Glutamatergic neuron (in vitro differentiated cells): ENCODE measurements at regions not wholly inside any gene's neighbourhood (a gene's known extent, or its start where the extent isn't known, plus 50 kb on each side); places are given as distances from the start of the nearest gene placed in this dataset.

Experiments used
- DNase-seq: peaks from one replicate; pipeline ENCODE4 v3.0.0; 2022
- H3K27ac Mint-ChIP-seq: one replicate; pipeline ENCODE4 v1.8.0; 2020; ENCODE audit warnings: mild to moderate bottlenecking, mixed read lengths, inconsistent platforms; ENCODE audit not compliant: unreplicated experiment
- H3K27me3 Mint-ChIP-seq: one replicate; pipeline ENCODE4 v1.8.0; 2020; ENCODE audit warnings: mild to moderate bottlenecking, moderate library complexity, mixed read lengths, inconsistent platforms; ENCODE audit not compliant: unreplicated experiment
- H3K36me3 Mint-ChIP-seq: one replicate; pipeline ENCODE4 v1.8.0; 2020; ENCODE audit warnings: mild to moderate bottlenecking, mixed read lengths, inconsistent platforms; ENCODE audit not compliant: unreplicated experiment
- H3K4me1 Mint-ChIP-seq: one replicate; pipeline ENCODE4 v1.8.0; 2020; ENCODE audit warnings: mild to moderate bottlenecking, low read depth, mixed read lengths, inconsistent platforms; ENCODE audit not compliant: unreplicated experiment
- H3K4me3 Mint-ChIP-seq: one replicate; pipeline ENCODE4 v1.8.0; 2020; ENCODE audit warnings: mild to moderate bottlenecking, mixed read lengths, inconsistent platforms; ENCODE audit not compliant: unreplicated experiment
- H3K9me3 Mint-ChIP-seq: one replicate; pipeline ENCODE4 v1.8.0; 2020; ENCODE audit warnings: mild to moderate bottlenecking, moderate library complexity, mixed read lengths, inconsistent platforms; ENCODE audit not compliant: unreplicated experiment
- CTCF ChIP-seq: fragments of 200-600 bp; sonication (generic); IDR thresholded peaks from one replicate; pipeline ENCODE4 v1.5.0; 2021; ENCODE audit not compliant: partially characterized antibody, unreplicated experiment

- Mint-ChIP-seq H3K36me3 (peaks cover 4% of the 10 kb centered on the region), H3K27ac (no peak overlapping the region), H3K9me3 (peaks cover 4% of the 10 kb centered on the region), H3K4me1 (peaks cover 10% of the 10 kb centered on the region), H3K27me3 (peaks cover 3% of the 10 kb centered on the region), H3K4me3 (no peak overlapping the region)
- no peak for DNase-seq
- no peak for TF ChIP-seq CTCF
These were observed 141.7 kb upstream of the GPC1 start for GRCh38 chr2:240293557-240294461.

GRCh38 chr2:240294514-240294913 is 140.9 kb upstream of the GPC1 start:
- Mint-ChIP-seq H3K4me3 (no peak overlapping the region), H3K27me3 (peaks cover 3% of the 10 kb centered on the region), H3K4me1 (peaks cover 10% of the 10 kb centered on the region), H3K27ac (no peak overlapping the region), H3K36me3 (peaks cover 4% of the 10 kb centered on the region), H3K9me3 (peaks cover 4% of the 10 kb centered on the region)
- DNase-seq, result no peak
- TF ChIP-seq CTCF, result no peak

GRCh38 chr2:240295256-240296103 is 140.0 kb upstream of the GPC1 start:
- Mint-ChIP-seq H3K4me1 (peaks cover 12% of the 10 kb centered on the region), H3K27ac (no peak overlapping the region), H3K36me3 (peaks cover 4% of the 10 kb centered on the region), H3K27me3 (peaks cover 3% of the 10 kb centered on the region), H3K9me3 (peaks cover 6% of the 10 kb centered on the region), H3K4me3 (no peak overlapping the region)
- DNase-seq, result no peak
- no peak for TF ChIP-seq CTCF

GRCh38 chr2:240296104-240296406 is 139.4 kb upstream of the GPC1 start:
- H3K36me3 Mint-ChIP-seq, result peaks cover 4% of the 10 kb centered on the region
- no peak overlapping the region for H3K4me3 Mint-ChIP-seq
- H3K4me1 Mint-ChIP-seq, result peaks cover 12% of the 10 kb centered on the region
- H3K27ac Mint-ChIP-seq, result no peak overlapping the region
- peaks cover 3% of the 10 kb centered on the region for H3K27me3 Mint-ChIP-seq
- DNase-seq, result no peak
- TF ChIP-seq CTCF, result no peak
- peaks cover 2% of the 10 kb centered on the region for H3K9me3 Mint-ChIP-seq
